IPS-15b (cell line): ENCODE measurements at regions not wholly inside any gene's neighbourhood (a gene's known extent, or its start where the extent isn't known, plus 50 kb on each side); places are given as distances from the start of the nearest gene placed in this dataset.

Source experiments
- H3K27me3 ChIP-seq: one replicate; pipeline ENCODE4 v1.6.1; 2013; ENCODE audit warnings: low read length; ENCODE audit not compliant: control insufficient read depth, insufficient read depth
- H3K36me3 ChIP-seq: one replicate; pipeline ENCODE4 v1.6.1; 2013; ENCODE audit warnings: low read length; ENCODE audit not compliant: control insufficient read depth, insufficient read depth
- H3K4me1 ChIP-seq: one replicate; pipeline ENCODE4 v1.6.1; 2013; ENCODE audit warnings: mild to moderate bottlenecking, low read length; ENCODE audit not compliant: control insufficient read depth, insufficient read depth
- H3K4me3 ChIP-seq: one replicate; pipeline ENCODE4 v1.5.1; 2013; ENCODE audit warnings: low read depth, low read length
- H3K9ac ChIP-seq: one replicate; pipeline ENCODE4 v1.6.1; 2013; ENCODE audit warnings: low read depth, mild to moderate bottlenecking, low read length
- H3K9me3 ChIP-seq: one replicate; pipeline ENCODE4 v1.6.1; 2013; ENCODE audit warnings: mild to moderate bottlenecking, low read length; ENCODE audit not compliant: control insufficient read depth, insufficient read depth

DNA sequence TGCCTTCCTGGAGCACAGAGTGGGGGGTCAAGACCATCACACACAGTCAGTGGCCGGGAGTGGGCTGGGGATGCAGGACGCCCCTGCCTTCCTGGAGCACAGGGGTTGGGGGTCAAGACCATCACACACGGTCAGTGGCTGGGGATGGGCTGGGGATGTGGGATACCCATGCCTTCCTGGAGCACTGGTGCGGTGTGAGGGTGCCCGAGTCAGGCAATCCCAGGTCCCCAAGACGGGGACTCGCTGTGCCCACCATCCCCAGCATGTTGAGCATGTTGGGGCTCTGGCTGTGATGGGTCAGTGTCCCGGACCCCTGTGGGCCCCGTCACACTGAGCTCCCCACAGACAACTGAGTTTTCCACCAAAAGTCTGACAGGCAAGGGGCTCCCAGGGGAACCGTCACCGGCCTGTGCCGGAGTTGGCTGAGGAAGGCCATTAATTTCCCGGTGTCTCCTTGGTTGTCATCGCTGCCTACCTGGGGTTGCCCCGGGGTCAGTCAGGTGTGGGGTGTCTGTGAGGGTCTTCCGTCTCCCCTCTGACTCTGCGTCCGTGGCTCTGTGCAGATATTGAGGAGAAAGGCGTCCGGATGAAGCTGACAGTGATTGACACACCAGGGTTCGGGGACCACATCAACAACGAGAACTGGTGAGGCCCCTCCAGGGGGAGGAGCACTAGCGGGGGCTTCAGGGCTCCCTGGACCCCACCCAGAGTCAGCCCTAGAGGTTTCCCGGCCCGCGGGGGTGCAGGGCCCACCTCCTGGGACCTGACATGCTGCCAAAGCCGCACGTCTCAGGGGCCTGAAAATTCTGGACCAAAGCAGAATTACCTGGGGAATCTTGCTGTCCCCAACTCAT lies 347.1 kb downstream of the SEC14L1 start:
- no peak overlapping the region for H3K9ac ChIP-seq
- peaks cover 68% of the 10 kb centered on the region for H3K36me3 ChIP-seq
- H3K27me3 ChIP-seq, result no peaks in the 10 kb centered on the region
- H3K9me3 ChIP-seq, result no peaks in the 10 kb centered on the region
- H3K4me3 ChIP-seq, result no peak overlapping the region
- no peaks in the 10 kb centered on the region for H3K4me1 ChIP-seq

DNA sequence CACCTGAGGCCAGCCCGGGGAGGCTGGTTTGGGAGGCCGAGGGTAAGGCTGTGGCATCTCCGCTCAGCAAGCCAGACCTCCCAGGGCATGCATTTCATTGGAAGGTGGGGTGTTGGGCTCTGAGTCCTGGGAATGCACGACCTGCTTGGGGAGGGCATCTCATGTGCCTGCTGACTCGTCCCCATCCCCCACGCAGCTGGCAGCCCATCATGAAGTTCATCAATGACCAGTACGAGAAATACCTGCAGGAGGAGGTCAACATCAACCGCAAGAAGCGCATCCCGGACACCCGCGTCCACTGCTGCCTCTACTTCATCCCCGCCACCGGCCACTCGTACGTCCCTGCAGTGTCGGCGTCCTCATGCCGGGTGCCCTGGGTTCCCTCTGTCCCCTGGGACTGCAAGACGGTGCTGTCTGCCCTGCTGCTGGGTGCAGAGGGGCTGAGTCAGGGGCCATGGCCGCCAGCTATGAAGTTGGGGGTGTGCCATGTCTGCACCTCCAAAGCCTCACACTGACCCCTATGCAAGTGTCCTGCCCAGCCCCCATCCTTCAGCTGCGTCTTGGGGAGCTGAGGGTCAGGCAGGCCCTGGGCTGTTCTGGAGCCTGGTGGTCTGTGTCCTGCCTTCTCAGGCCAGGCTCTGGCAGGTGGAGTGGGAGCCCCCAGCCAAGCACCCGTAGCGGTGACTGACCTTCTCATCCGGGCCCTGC lies 347.9 kb downstream of the SEC14L1 start:
- H3K9ac ChIP-seq, result no peak overlapping the region
- no peak overlapping the region for H3K4me3 ChIP-seq
- H3K9me3 ChIP-seq, result no peaks in the 10 kb centered on the region
- H3K36me3 ChIP-seq, result peaks cover 67% of the 10 kb centered on the region
- no peaks in the 10 kb centered on the region for H3K4me1 ChIP-seq
- H3K27me3 ChIP-seq, result no peaks in the 10 kb centered on the region

- H3K9ac ChIP-seq, result no peak overlapping the region
- no peaks in the 10 kb centered on the region for H3K9me3 ChIP-seq
- H3K4me3 ChIP-seq, result no peak overlapping the region
- H3K27me3 ChIP-seq, result no peaks in the 10 kb centered on the region
- peaks cover 62% of the 10 kb centered on the region for H3K36me3 ChIP-seq
- no peaks in the 10 kb centered on the region for H3K4me1 ChIP-seq
Observed at GRCh38 chr17:77489239-77489892, 348.6 kb downstream of the SEC14L1 start.

DNA sequence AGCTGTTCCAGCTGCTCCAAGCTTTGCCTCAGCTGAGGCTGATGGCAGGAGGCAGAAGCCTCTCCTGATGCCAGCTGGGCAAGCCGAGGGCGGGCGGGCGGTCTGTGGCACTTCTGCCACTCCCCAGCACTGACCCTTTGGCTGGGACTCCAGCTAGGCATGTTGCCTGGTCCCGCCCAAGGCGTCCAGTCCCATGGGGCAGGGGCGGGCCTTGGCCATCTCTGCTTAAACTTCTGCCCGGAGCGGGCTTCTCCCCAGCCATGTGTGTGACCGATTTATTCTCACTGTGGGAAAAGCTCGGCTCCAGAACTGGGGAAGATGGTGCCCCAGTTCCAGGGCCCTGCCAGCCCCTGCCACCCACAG lies 349.1 kb downstream of the SEC14L1 start:
- Histone ChIP-seq H3K36me3 (peaks cover 62% of the 10 kb centered on the region), H3K4me3 (no peak overlapping the region), H3K9ac (no peak overlapping the region), H3K4me1 (no peaks in the 10 kb centered on the region), H3K27me3 (no peaks in the 10 kb centered on the region), H3K9me3 (no peaks in the 10 kb centered on the region)

DNA sequence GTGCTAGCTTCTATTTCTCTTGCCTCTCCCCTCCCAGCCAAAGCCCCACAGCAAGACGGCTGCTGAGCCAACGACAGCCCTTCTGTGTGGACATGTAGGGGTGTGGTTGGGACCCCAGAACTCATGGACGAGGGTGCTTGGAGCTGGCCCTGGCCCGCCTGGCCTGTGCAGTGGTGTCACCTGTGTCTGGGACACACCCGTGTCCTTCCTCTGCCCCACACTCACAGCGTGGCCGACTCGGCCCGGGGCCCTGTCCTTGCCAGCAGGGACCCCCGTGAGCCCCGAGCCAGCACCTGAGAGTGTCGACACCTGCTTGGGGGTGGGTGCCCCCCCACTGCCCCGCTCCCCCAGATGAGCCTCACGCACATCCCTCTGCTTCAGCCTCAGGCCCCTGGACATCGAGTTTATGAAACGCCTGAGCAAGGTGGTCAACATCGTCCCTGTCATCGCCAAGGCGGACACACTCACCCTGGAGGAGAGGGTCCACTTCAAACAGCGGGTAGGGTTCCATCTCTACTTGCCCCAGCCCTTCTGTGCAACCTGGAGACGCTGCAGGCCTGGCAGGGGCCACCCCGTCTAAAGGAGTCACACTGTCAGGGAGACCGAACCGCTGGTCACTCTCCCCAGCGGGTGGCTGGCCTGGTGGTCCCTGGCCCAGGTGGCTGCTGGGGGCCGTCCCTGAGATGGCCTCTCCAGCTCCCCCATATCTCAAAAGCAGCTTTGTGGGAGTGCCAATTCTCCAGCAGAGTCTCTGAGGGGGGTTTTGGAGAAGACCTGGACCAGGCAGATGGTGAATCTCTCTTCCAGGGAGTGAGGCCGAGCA lies 349.8 kb downstream of the SEC14L1 start:
- Histone ChIP-seq H3K4me3 (no peak overlapping the region), H3K9me3 (no peaks in the 10 kb centered on the region), H3K36me3 (peaks cover 69% of the 10 kb centered on the region), H3K4me1 (no peaks in the 10 kb centered on the region), H3K27me3 (no peaks in the 10 kb centered on the region), H3K9ac (no peak overlapping the region)

GRCh38 chr17:77491921-77492445 lies 351.2 kb downstream of the SEC14L1 start:
- Histone ChIP-seq H3K27me3 (no peaks in the 10 kb centered on the region), H3K9me3 (no peaks in the 10 kb centered on the region), H3K36me3 (peaks cover 76% of the 10 kb centered on the region), H3K9ac (no peak overlapping the region), H3K4me3 (no peak overlapping the region), H3K4me1 (no peaks in the 10 kb centered on the region)

DNA sequence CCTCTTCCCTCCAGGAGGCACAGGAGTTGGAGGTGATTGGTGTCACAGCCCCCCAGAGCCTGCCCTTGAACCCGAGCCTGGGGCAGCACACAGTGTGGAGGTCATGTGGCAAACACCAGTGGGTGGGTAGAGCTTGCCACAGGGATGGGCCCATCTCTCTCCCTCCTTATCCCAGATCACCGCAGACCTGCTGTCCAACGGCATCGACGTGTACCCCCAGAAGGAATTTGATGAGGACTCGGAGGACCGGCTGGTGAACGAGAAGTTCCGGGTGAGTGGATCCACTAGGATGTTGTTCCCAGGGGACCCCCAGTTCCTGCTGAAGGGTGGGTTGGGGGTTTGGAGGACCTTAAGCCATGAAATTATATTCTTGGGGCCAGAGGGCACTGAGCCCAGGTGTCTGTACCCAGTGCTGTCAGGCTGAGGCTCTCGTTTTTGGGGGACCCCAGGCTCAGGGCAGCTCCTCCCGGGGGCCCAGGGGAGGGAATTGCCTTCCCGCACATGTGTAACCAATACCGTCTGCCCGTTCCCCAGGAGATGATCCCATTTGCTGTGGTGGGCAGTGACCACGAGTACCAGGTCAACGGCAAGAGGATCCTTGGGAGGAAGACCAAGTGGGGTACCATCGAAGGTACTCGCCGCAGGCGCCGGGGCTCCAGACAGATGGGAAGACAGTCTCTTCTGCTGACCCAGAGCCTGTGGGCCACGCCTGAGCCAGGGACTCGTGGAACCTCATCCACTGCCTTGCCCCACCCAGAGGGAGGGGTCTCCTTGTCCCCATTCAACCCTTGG lies 351.9 kb downstream of the SEC14L1 start:
- Histone ChIP-seq H3K27me3 (no peaks in the 10 kb centered on the region), H3K36me3 (peaks cover 74% of the 10 kb centered on the region), H3K4me3 (no peak overlapping the region), H3K9ac (no peak overlapping the region), H3K4me1 (no peaks in the 10 kb centered on the region), H3K9me3 (no peaks in the 10 kb centered on the region)

GRCh38 chr17:77493238-77493820 lies 352.6 kb downstream of the SEC14L1 start:
- H3K4me1 ChIP-seq, result no peaks in the 10 kb centered on the region
- H3K36me3 ChIP-seq, result peaks cover 67% of the 10 kb centered on the region
- no peaks in the 10 kb centered on the region for H3K9me3 ChIP-seq
- no peaks in the 10 kb centered on the region for H3K27me3 ChIP-seq
- no peak overlapping the region for H3K9ac ChIP-seq
- H3K4me3 ChIP-seq, result no peak overlapping the region

- Histone ChIP-seq H3K9ac (no peak overlapping the region), H3K9me3 (no peaks in the 10 kb centered on the region), H3K4me3 (no peak overlapping the region), H3K27me3 (no peaks in the 10 kb centered on the region), H3K36me3 (peaks cover 64% of the 10 kb centered on the region), H3K4me1 (no peaks in the 10 kb centered on the region)
Observed at GRCh38 chr17:77493901-77494663, 353.3 kb downstream of the SEC14L1 start.
